ENCODE measurements at regions not wholly inside any gene's neighbourhood (a gene's known extent, or its start where the extent isn't known, plus 50 kb on each side); places are given as distances from the start of the nearest gene placed in this dataset.

GRCh38 chr17:26782153-26782552 lies 511.8 kb upstream of the WSB1 start:
- Histone ChIP-seq H3K4me2 (ENCODE audit: low read length) (no peak overlapping the region), H3F3A (ENCODE audit: insufficient read depth, low read length, poor library complexity, severe bottlenecking) (no peaks in the 10 kb centered on the region), H2AFZ (ENCODE audit: low read depth, low read length) (no peak overlapping the region), H3K4me3 (ENCODE audit: low read length) (no peak overlapping the region), H3K79me2 (replicated peaks; ENCODE audit: insufficient read depth, low read length) (no peaks in the 10 kb centered on the region), H3K9me2 (ENCODE audit: insufficient read depth, low read length) (no peaks in the 10 kb centered on the region), H3K9ac (ENCODE audit: low read length) (no peak overlapping the region), H3K27ac (ENCODE audit: low read length) (no peak overlapping the region), H3K27me3 (ENCODE audit: insufficient read depth, low read depth, low read length) (no peaks in the 10 kb centered on the region), H3K9me3 (ENCODE audit: low read length) (peaks cover 23% of the 10 kb centered on the region), H3K36me3 (ENCODE audit: insufficient read depth, low read length) (no peaks in the 10 kb centered on the region), H4K20me1 (ENCODE audit: insufficient read depth) (no peaks in the 10 kb centered on the region)
- TF ChIP-seq TAF1 (IDR thresholded peaks at IDR 0.05; ENCODE audit: low read depth) (no peak), SMC3 (conservative IDR thresholded peaks at IDR 0.05; ENCODE audit: poor library complexity) (no peak), EZH2 (IDR thresholded peaks at IDR 0.05; ENCODE audit: borderline replicate concordance, insufficient read depth, low read length, poor library complexity, severe bottlenecking) (no peak), CTCF (IDR thresholded peaks at IDR 0.05; ENCODE audit: poor library complexity, severe bottlenecking) (no peak), MXI1 (conservative IDR thresholded peaks at IDR 0.05; ENCODE audit: poor library complexity, severe bottlenecking) (no peak)

GRCh38 chr17:26792486-26792885 lies 501.4 kb upstream of the WSB1 start:
- no peaks in the 10 kb centered on the region for H3F3A ChIP-seq (ENCODE audit: insufficient read depth, low read length, poor library complexity, severe bottlenecking)
- H3K27ac ChIP-seq (ENCODE audit: low read length): no peak overlapping the region

More at GRCh38 chr17:26792486-26792885, 501.4 kb upstream of the WSB1 start:
- TF ChIP-seq TAF1 (IDR thresholded peaks at IDR 0.05; ENCODE audit: low read depth) (no peak), MXI1 (conservative IDR thresholded peaks at IDR 0.05; ENCODE audit: poor library complexity, severe bottlenecking) (no peak), EP300 (conservative IDR thresholded peaks at IDR 0.05; ENCODE audit: poor library complexity, severe bottlenecking) (no peak), RAD21 (conservative IDR thresholded peaks at IDR 0.05) (no peak), POLR2AphosphoS5 (IDR thresholded peaks at IDR 0.05) (no peak), SMC3 (conservative IDR thresholded peaks at IDR 0.05; ENCODE audit: poor library complexity) (no peak), REST (IDR thresholded peaks at IDR 0.05; ENCODE audit: borderline replicate concordance) (no peak), CTCF (IDR thresholded peaks at IDR 0.05; ENCODE audit: poor library complexity, severe bottlenecking) (no peak), EZH2 (IDR thresholded peaks at IDR 0.05; ENCODE audit: borderline replicate concordance, insufficient read depth, low read length, poor library complexity, severe bottlenecking) (no peak)
- Histone ChIP-seq H4K20me1 (ENCODE audit: insufficient read depth) (no peaks in the 10 kb centered on the region), H3K27me3 (ENCODE audit: insufficient read depth, low read depth, low read length) (no peaks in the 10 kb centered on the region), H3K9me2 (ENCODE audit: insufficient read depth, low read length) (no peaks in the 10 kb centered on the region), H3K9me3 (ENCODE audit: low read length) (peaks cover 23% of the 10 kb centered on the region), H3K4me3 (ENCODE audit: low read length) (no peak overlapping the region), H2AFZ (ENCODE audit: low read depth, low read length) (no peak overlapping the region), H3K4me2 (ENCODE audit: low read length) (no peak overlapping the region), H3K36me3 (ENCODE audit: insufficient read depth, low read length) (no peaks in the 10 kb centered on the region), H3K9ac (ENCODE audit: low read length) (no peak overlapping the region), H3K79me2 (replicated peaks; ENCODE audit: insufficient read depth, low read length) (no peaks in the 10 kb centered on the region)
